ENCODE measurements at regions not wholly inside any gene's neighbourhood (a gene's known extent, or its start where the extent isn't known, plus 50 kb on each side); places are given as distances from the start of the nearest gene placed in this dataset.

GRCh38 chr2:111617299-111618225, 266.4 kb downstream of the ANAPC1 start:
- H3K4me2 ChIP-seq (ENCODE audit: low read length) = peak overlapping the region; percentile 75
- H2AFZ ChIP-seq (ENCODE audit: low read depth, low read length, poor library complexity, severe bottlenecking) = peak overlapping the region; percentile 97
- no peaks in the 10 kb centered on the region for H3K9me3 ChIP-seq (ENCODE audit: control insufficient read depth in 1 of 2, insufficient read depth in 1 of 2, low read depth in 1 of 2, low read length in 2 of 2)
- RAD21 ChIA-PET (ENCODE audit: low non-redundant PET in 1 of 2, low total read pairs in 2 of 2, uncharacterized antibody in 2 of 2, unreplicated experiment in 2 of 2) = interaction anchor here (0.8 to 1.2 kb wide), 2 partner anchors 36 to 81 kb away, joined by 3 read pairs; no protein-coding TSS in a partner anchor
- DNase-seq (ENCODE audit: low read depth, low spot score) (peak; percentile 40), ATAC-seq (peak; percentile 92)
- H3K36me3 ChIP-seq (ENCODE audit: control insufficient read depth in 1 of 2, insufficient read depth in 2 of 2, low read length in 2 of 2) = no peaks in the 10 kb centered on the region
- no peaks in the 10 kb centered on the region for H4K20me1 ChIP-seq (ENCODE audit: insufficient read depth)
- intact Hi-C loops (cut with micrococcal nuclease) = loop anchor here (5.0 kb wide), 1 partner anchor 80 kb away; no protein-coding TSS in a partner anchor
- peak overlapping the region; percentile 39 for H3K27ac ChIP-seq (ENCODE audit: low read depth, low read length)
- TSS peak; percentile 70 for BruUV-seq (replicated peaks)
- H3K4me3 ChIP-seq (replicated peaks in 1 of 2; ENCODE audit: low read depth in 1 of 2, low read length in 2 of 2) = peak overlapping the region; percentile 4 to 33; a peak in 3 of 4 replicates
- no peaks in the 10 kb centered on the region for H3K9me2 ChIP-seq (ENCODE audit: insufficient read depth)
- TF ChIP-seq JUND (IDR thresholded peaks at IDR 0.05) (0 out of 2 replicates have a peak, but pooled peaks have one; percentile 35), MAX (IDR thresholded peaks at IDR 0.05) (peak; percentile 58; the same call in 1 of the 2 replicates), RAD21 (IDR thresholded peaks at IDR 0.05; ENCODE audit: low read depth) (no peak), SP1 (IDR thresholded peaks at IDR 0.05; ENCODE audit: low read depth) (peak; percentile 29; the same call in 1 of the 2 replicates), FOSL1 (IDR thresholded peaks at IDR 0.05; ENCODE audit: low read depth) (peak; percentile 50; the same call in 1 of the 2 replicates), POLR2AphosphoS5 (IDR thresholded peaks at IDR 0.05; ENCODE audit: low read depth, low read length) (no peak), ZBTB33 (IDR thresholded peaks at IDR 0.05; ENCODE audit: extremely low read depth, insufficient replicate concordance, low read length) (no peak)
- POLR2A ChIA-PET = interaction anchor here (0.6 kb wide), 1 partner anchor 310 kb away, joined by 3 read pairs; no protein-coding TSS in a partner anchor
- no peaks in the 10 kb centered on the region for H3K27me3 ChIP-seq (ENCODE audit: insufficient read depth, low read length)
- H3K4me1 ChIP-seq (ENCODE audit: control insufficient read depth in 1 of 2, insufficient read depth in 2 of 2, low read length in 2 of 2) = peaks cover 16 to 21% of the 10 kb centered on the region in 2 experiments
- H3K79me2 ChIP-seq (ENCODE audit: insufficient read depth, low read length) = no peaks in the 10 kb centered on the region
- CTCF ChIA-PET = no interaction called here
- peak overlapping the region; percentile 51 for H3K9ac ChIP-seq (ENCODE audit: low read length)

Measured in HCT116 (cell line).